ENCODE measurements at regions not wholly inside any gene's neighbourhood (a gene's known extent, or its start where the extent isn't known, plus 50 kb on each side); places are given as distances from the start of the nearest gene placed in this dataset.

DNA sequence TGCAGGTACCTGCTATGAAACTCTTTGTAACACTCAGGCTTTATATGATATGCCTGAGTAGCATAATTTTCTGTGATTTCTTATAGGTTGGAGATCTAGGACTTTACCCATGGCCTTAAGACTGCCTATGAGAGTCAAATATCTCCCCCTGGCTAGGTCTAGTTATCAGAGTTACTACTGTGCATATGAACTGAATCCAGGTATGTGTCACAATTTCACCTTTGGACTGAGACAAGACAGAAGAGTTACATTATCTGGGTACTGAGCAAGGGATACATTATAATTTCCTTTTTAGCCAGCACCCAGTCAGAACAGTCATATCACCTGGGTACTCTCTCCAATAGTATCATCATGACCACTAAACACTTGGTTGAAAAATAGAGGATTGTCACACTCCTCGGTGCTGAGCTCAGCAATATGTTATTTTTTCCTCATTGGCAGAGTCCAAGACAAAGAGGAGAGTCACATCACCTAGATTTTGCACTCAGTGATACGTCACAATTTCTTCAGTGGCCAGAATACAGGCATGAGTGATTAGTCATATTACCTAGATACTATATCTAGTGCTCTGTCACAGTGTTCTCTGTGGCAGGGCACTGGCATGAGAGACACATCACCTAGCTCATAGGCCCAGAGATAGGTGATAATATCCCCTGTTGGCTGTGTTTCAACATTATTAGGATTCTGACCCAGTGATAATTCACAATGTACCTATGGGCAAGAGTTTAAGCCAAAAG is 1027.6 kb upstream of the AMELY start:
- Histone ChIP-seq H3K4me1 (ENCODE audit: control insufficient read depth in 1 of 2, insufficient read depth in 2 of 2, low read length in 2 of 2) (no peaks in the 10 kb centered on the region), H3K27me3 (ENCODE audit: control insufficient read depth in 2 of 2, insufficient read depth in 2 of 2, low read length in 2 of 2) (no peaks in the 10 kb centered on the region), H3K9ac (ENCODE audit: insufficient read depth, low read length, poor library complexity, severe bottlenecking) (no peak overlapping the region), H4K20me1 (ENCODE audit: insufficient read depth, low read length) (no peaks in the 10 kb centered on the region), H3K4me2 (replicated peaks; ENCODE audit: extremely low read depth, low read length, poor library complexity, severe bottlenecking) (no peak overlapping the region), H3K4me3 (replicated peaks in 1 of 3; ENCODE audit: low read depth in 2 of 3, low read length in 3 of 3) (no peak overlapping the region), H3K79me2 (ENCODE audit: insufficient read depth, low read length) (no peaks in the 10 kb centered on the region), H3K9me3 (replicated peaks in 1 of 2; ENCODE audit: control insufficient read depth in 1 of 2, insufficient read depth in 1 of 2, low read length in 2 of 2) (no peaks in the 10 kb centered on the region), H2AFZ (ENCODE audit: insufficient read depth, low read depth, low read length, poor library complexity, severe bottlenecking) (no peak overlapping the region), H3K36me3 (replicated peaks in 1 of 2; ENCODE audit: control insufficient read depth in 1 of 2, insufficient read depth in 2 of 2, low read length in 2 of 2) (no peaks in the 10 kb centered on the region), H3K27ac (ENCODE audit: low read depth in 1 of 2, low read length in 2 of 2) (no peak overlapping the region)
- intact Hi-C loops (cut with micrococcal nuclease), result no loop called here
- no CpG with 5 or more reads among the region's 2 CpGs for WGBS (ENCODE audit: insufficient coverage)
- Mint-ChIP-seq H3K4me1 (no peaks in the 10 kb centered on the region), H3K27me3 (ENCODE audit: low read depth in 3 of 3) (no peaks in the 10 kb centered on the region), H3K9me3 (no peaks in the 10 kb centered on the region), H3K36me3 (no peaks in the 10 kb centered on the region), H3K4me3 (no peak overlapping the region), H3K27ac (no peak overlapping the region)
- DNase-seq, result no peak
- TF ChIP-seq, protein P1, sequence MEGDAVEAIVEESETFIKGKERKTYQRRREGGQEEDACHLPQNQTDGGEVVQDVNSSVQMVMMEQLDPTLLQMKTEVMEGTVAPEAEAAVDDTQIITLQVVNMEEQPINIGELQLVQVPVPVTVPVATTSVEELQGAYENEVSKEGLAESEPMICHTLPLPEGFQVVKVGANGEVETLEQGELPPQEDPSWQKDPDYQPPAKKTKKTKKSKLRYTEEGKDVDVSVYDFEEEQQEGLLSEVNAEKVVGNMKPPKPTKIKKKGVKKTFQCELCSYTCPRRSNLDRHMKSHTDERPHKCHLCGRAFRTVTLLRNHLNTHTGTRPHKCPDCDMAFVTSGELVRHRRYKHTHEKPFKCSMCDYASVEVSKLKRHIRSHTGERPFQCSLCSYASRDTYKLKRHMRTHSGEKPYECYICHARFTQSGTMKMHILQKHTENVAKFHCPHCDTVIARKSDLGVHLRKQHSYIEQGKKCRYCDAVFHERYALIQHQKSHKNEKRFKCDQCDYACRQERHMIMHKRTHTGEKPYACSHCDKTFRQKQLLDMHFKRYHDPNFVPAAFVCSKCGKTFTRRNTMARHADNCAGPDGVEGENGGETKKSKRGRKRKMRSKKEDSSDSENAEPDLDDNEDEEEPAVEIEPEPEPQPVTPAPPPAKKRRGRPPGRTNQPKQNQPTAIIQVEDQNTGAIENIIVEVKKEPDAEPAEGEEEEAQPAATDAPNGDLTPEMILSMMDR (IDR thresholded peaks at IDR 0.05), result no peak

DNA sequence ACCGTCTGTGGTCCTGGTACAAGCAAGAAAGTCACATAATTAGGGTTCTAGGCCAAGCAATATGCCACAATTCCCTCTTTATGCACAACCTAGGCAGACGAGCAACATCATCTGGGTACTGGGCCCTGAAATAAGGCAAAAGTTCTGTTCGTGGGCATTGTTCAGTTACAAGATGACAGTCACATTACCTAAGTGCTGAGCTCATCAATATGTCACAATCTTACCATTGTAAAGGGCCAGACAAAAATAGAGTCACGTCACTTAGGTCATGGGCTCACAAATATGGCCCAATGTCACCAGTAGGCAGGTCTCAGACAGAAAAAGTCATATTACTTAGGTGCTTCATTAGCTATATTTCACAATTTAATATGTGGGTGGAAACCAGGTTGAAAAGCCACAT is 1025.3 kb upstream of the AMELY start:
- intact Hi-C loops (cut with micrococcal nuclease), result no loop called here
- H3K27ac Mint-ChIP-seq, result no peak overlapping the region
- no peaks in the 10 kb centered on the region for H3K36me3 ChIP-seq (replicated peaks in 1 of 2; ENCODE audit: control insufficient read depth in 1 of 2, insufficient read depth in 2 of 2, low read length in 2 of 2)
- no peaks in the 10 kb centered on the region for H3K4me1 ChIP-seq (ENCODE audit: control insufficient read depth in 1 of 2, insufficient read depth in 2 of 2, low read length in 2 of 2)
- no peaks in the 10 kb centered on the region for H3K27me3 Mint-ChIP-seq (ENCODE audit: low read depth in 3 of 3)
- no peak overlapping the region for H3K9ac ChIP-seq (ENCODE audit: insufficient read depth, low read length, poor library complexity, severe bottlenecking)
- H3K27ac ChIP-seq (ENCODE audit: low read depth in 1 of 2, low read length in 2 of 2), result no peak overlapping the region
- H3K79me2 ChIP-seq (ENCODE audit: insufficient read depth, low read length), result no peaks in the 10 kb centered on the region
- H3K4me3 ChIP-seq (replicated peaks in 1 of 3; ENCODE audit: low read depth in 2 of 3, low read length in 3 of 3), result no peak overlapping the region
- no peaks in the 10 kb centered on the region for H3K27me3 ChIP-seq (ENCODE audit: control insufficient read depth in 2 of 2, insufficient read depth in 2 of 2, low read length in 2 of 2)
- 60% methylated on average over 1 of the region's 4 CpGs for WGBS (ENCODE audit: insufficient coverage)
- H3K4me2 ChIP-seq (replicated peaks; ENCODE audit: extremely low read depth, low read length, poor library complexity, severe bottlenecking), result no peak overlapping the region
- H3K4me3 Mint-ChIP-seq, result no peak overlapping the region
- no peaks in the 10 kb centered on the region for H3K9me3 ChIP-seq (replicated peaks in 1 of 2; ENCODE audit: control insufficient read depth in 1 of 2, insufficient read depth in 1 of 2, low read length in 2 of 2)
- H4K20me1 ChIP-seq (ENCODE audit: insufficient read depth, low read length), result no peaks in the 10 kb centered on the region
- no peak for DNase-seq
- no peak overlapping the region for H2AFZ ChIP-seq (ENCODE audit: insufficient read depth, low read depth, low read length, poor library complexity, severe bottlenecking)
- no peaks in the 10 kb centered on the region for H3K36me3 Mint-ChIP-seq
- no peaks in the 10 kb centered on the region for H3K9me3 Mint-ChIP-seq
- H3K4me1 Mint-ChIP-seq, result no peaks in the 10 kb centered on the region
- TF ChIP-seq, protein P1 (IDR thresholded peaks at IDR 0.05), result no peak

All from CD14-positive monocyte (primary cell).